IMR-90 (cell line): ENCODE measurements at regions not wholly inside any gene's neighbourhood (a gene's known extent, or its start where the extent isn't known, plus 50 kb on each side); places are given as distances from the start of the nearest gene placed in this dataset.

Experiments used
- ATAC-seq: fragments of 200-7000 bp; cut with Tn5 transposase; 2 replicates; pipeline ENCODE4 v1.9.1; 2020; ENCODE audit warnings: low read depth, mild to moderate bottlenecking, moderate library complexity
- BruUV-seq: library from RNA; stranded (reverse); fragments of 400-500 nt; replicated peaks from 2 replicates; lab custom pipeline; 2021; lab: Mats Ljungman, UMichigan
- CTCF ChIA-PET: fragments of 300-600 bp; formaldehyde crosslinking; extraction: SDS; loops from one replicate; lab custom pipeline; 2021; ENCODE audit warnings: antibody characterized with exemption; lab: Yijun Ruan, JAX
- POLR2A ChIA-PET: fragments of 300-600 bp; sonication (Branson Sonifier 250); formaldehyde crosslinking; loops from one replicate; lab custom pipeline; 2022; ENCODE audit warnings: antibody characterized with exemption; ENCODE audit not compliant: unreplicated experiment; lab: Charles Lee
- DNase-seq: peaks from one replicate; pipeline ENCODE4 v3.0.0; 2013
- H2AFZ ChIP-seq: replicated peaks from 2 replicates; pipeline ENCODE3; 2013; ENCODE audit warnings: low read length, mild to moderate bottlenecking; ENCODE audit not compliant: poor library complexity
- H2AK5ac ChIP-seq: 2 replicates; pipeline ENCODE4 v1.6.1; 2013; ENCODE audit warnings: low read depth, low read length, inconsistent platforms
- H2AK9ac ChIP-seq: replicated peaks from 2 replicates; pipeline ENCODE3; 2013; ENCODE audit warnings: mild to moderate bottlenecking, low read depth, low read length, moderate library complexity; ENCODE audit not compliant: poor library complexity
- H2BK120ac ChIP-seq: 2 replicates; pipeline ENCODE4 v1.6.1; 2013; ENCODE audit warnings: low read depth, low read length, inconsistent platforms
- H2BK15ac ChIP-seq: 3 replicates; pipeline ENCODE4 v1.6.1; 2013; ENCODE audit warnings: low read depth, low read length, inconsistent platforms
- H2BK20ac ChIP-seq: 2 replicates; pipeline ENCODE4 v1.6.1; 2013; ENCODE audit warnings: low read depth, mild to moderate bottlenecking, inconsistent platforms, low read length, moderate library complexity
- H2BK5ac ChIP-seq: 2 replicates; pipeline ENCODE4 v1.6.1; 2013; ENCODE audit warnings: mild to moderate bottlenecking, low read depth, low read length, inconsistent platforms; ENCODE audit not compliant: poor library complexity, severe bottlenecking
- H3K14ac ChIP-seq: replicated peaks from 2 replicates; pipeline ENCODE4 v1.6.1; 2013; ENCODE audit warnings: low read depth, low read length, inconsistent platforms
- H3K18ac ChIP-seq: 2 replicates; pipeline ENCODE4 v1.6.1; 2013; ENCODE audit warnings: low read depth, low read length, control low read depth
- H3K23ac ChIP-seq: 2 replicates; pipeline ENCODE4 v1.6.1; 2013; ENCODE audit warnings: low read depth, low read length, inconsistent platforms
- H3K27ac ChIP-seq: 2 replicates; pipeline ENCODE4 v1.5.1; 2013; ENCODE audit warnings: mild to moderate bottlenecking, control low read depth, low read length; ENCODE audit not compliant: insufficient read depth
- H3K27me3 ChIP-seq: 2 replicates; pipeline ENCODE4 v1.6.1; 2013; ENCODE audit warnings: low read length; ENCODE audit not compliant: control insufficient read depth, insufficient read depth
- H3K36me3 ChIP-seq: 2 replicates; pipeline ENCODE4 v1.6.1; 2013; ENCODE audit warnings: low read length, mixed read lengths; ENCODE audit not compliant: control insufficient read depth, insufficient read depth
- H3K4ac ChIP-seq: 2 replicates; pipeline ENCODE4 v1.6.1; 2013; ENCODE audit warnings: low read depth, low read length, inconsistent platforms
- H3K4me1 ChIP-seq: 2 replicates; pipeline ENCODE4 v1.6.1; 2013; ENCODE audit warnings: low read length, mixed read lengths; ENCODE audit not compliant: control insufficient read depth, insufficient read depth
- H3K4me2 ChIP-seq: 2 replicates; pipeline ENCODE4 v1.6.1; 2013; ENCODE audit warnings: low read depth, mild to moderate bottlenecking, control low read depth, low read length, moderate library complexity
- H3K4me3 ChIP-seq: 2 replicates; pipeline ENCODE4 v1.5.1; 2013; ENCODE audit warnings: low read depth, mild to moderate bottlenecking, control low read depth, low read length, moderate library complexity; ENCODE audit not compliant: insufficient read depth
- H3K56ac ChIP-seq: 2 replicates; pipeline ENCODE4 v1.6.1; 2013; ENCODE audit warnings: low read length, inconsistent platforms; ENCODE audit not compliant: insufficient read depth; ENCODE audit errors: extremely low read depth
- H3K79me1 ChIP-seq, 2 experiments: 2 replicates each; pipeline ENCODE4 v1.6.1; 2013; ENCODE audit warnings: low read length in 2 of 2, inconsistent platforms in 1 of 2, low read depth in 1 of 2
- H3K9ac ChIP-seq: 2 replicates; pipeline ENCODE4 v1.6.1; 2013; ENCODE audit warnings: low read depth, low read length, control low read depth
- H3K9me1 ChIP-seq: 2 replicates; pipeline ENCODE4 v1.6.1; 2013; ENCODE audit warnings: low read length, inconsistent platforms; ENCODE audit not compliant: insufficient read depth
- H3K9me3 ChIP-seq: 2 replicates; pipeline ENCODE4 v1.6.1; 2013; ENCODE audit warnings: low read length; ENCODE audit not compliant: control insufficient read depth, insufficient read depth
- H4K20me1 ChIP-seq: 2 replicates; pipeline ENCODE4 v1.6.1; 2013; ENCODE audit warnings: low read length, inconsistent platforms; ENCODE audit not compliant: insufficient read depth
- H4K5ac ChIP-seq: 2 replicates; pipeline ENCODE4 v1.6.1; 2013; ENCODE audit warnings: mild to moderate bottlenecking, low read depth, low read length, control low read depth
- H4K8ac ChIP-seq, 2 experiments: 2 replicates each; pipeline ENCODE4 v1.6.1; 2013; ENCODE audit warnings: low read depth in 2 of 2, low read length in 2 of 2, control low read depth in 1 of 2, inconsistent platforms in 1 of 2
- H4K91ac ChIP-seq: 2 replicates; pipeline ENCODE4 v1.6.1; 2013; ENCODE audit warnings: low read depth, low read length, inconsistent platforms; ENCODE audit not compliant: insufficient read depth
- BHLHE40 ChIP-seq: fragments of 150-350 bp; IDR thresholded peaks from 2 replicates; pipeline ENCODE4 v1.6.1; 2016; ENCODE audit warnings: mild to moderate bottlenecking, low read depth, low read length
- CEBPB ChIP-seq: IDR thresholded peaks from 2 replicates; pipeline ENCODE4 v1.6.1; 2012; ENCODE audit warnings: low read depth, low read length, improper control_type of control experiment
- CHD1 ChIP-seq: IDR thresholded peaks from 2 replicates; pipeline ENCODE4 v1.6.1; 2012; ENCODE audit warnings: low read depth, low read length, improper control_type of control experiment
- FOS ChIP-seq: fragments of 150-350 bp; IDR thresholded peaks from 2 replicates; pipeline ENCODE4 v1.6.1; 2016; ENCODE audit warnings: low read depth, low read length
- MAFK ChIP-seq: IDR thresholded peaks from 2 replicates; pipeline ENCODE4 v1.6.1; 2012; ENCODE audit warnings: low read depth, low read length, improper control_type of control experiment
- MAZ ChIP-seq: IDR thresholded peaks from 2 replicates; pipeline ENCODE4 v1.6.1; 2012; ENCODE audit warnings: low read depth, mild to moderate bottlenecking, low read length, improper control_type of control experiment, moderate library complexity, borderline replicate concordance
- MXI1 ChIP-seq: IDR thresholded peaks from 2 replicates; pipeline ENCODE4 v1.6.1; 2012; ENCODE audit warnings: low read depth, mild to moderate bottlenecking, low read length, moderate library complexity, borderline replicate concordance
- NFE2L2 ChIP-seq: fragments of 150-350 bp; IDR thresholded peaks from 2 replicates; pipeline ENCODE4 v1.6.1; 2016; ENCODE audit warnings: low read depth, mild to moderate bottlenecking, low read length
- POLR2A ChIP-seq: IDR thresholded peaks from 2 replicates; pipeline ENCODE4 v1.6.1; 2012; ENCODE audit warnings: mild to moderate bottlenecking, low read depth, low read length
- RAD21 ChIP-seq: IDR thresholded peaks from 2 replicates; pipeline ENCODE4 v1.6.1; 2012; ENCODE audit warnings: low read length, improper control_type of control experiment
- RCOR1 ChIP-seq: IDR thresholded peaks from 2 replicates; pipeline ENCODE4 v1.6.1; 2012; ENCODE audit warnings: mild to moderate bottlenecking, low read length, improper control_type of control experiment; ENCODE audit not compliant: insufficient replicate concordance
- RFX5 ChIP-seq: IDR thresholded peaks from 2 replicates; pipeline ENCODE4 v1.8.0; 2012; ENCODE audit warnings: low read depth, mild to moderate bottlenecking, low read length, moderate library complexity
- SMC3 ChIP-seq: fragments of 150-350 bp; IDR thresholded peaks from 2 replicates; pipeline ENCODE4 v1.6.1; 2016; ENCODE audit warnings: low read depth, mild to moderate bottlenecking, antibody characterized with exemption, low read length, moderate library complexity
- USF2 ChIP-seq: fragments of 150-350 bp; IDR thresholded peaks from 2 replicates; pipeline ENCODE4 v1.6.1; 2017; ENCODE audit warnings: mild to moderate bottlenecking, antibody characterized with exemption, low read length, low read depth
- WGBS, 2 experiments: methylation state at CpG; one replicate each; pipeline versions ENCODE4 v1.1.5 to v1.1.7; 2013; ENCODE audit warnings: missing lambda C conversion rate in 2 of 2; ENCODE audit not compliant: insufficient read length in 1 of 2; ENCODE audit errors: extremely low coverage in 2 of 2; 5-methylcytosine and 5-hydroxymethylcytosine counted together
- dilution Hi-C: fragments of 300-500 bp; cut with HindIII; formaldehyde crosslinking; loops from one replicate; pipeline ENCODE4 v1.14.3; 2018; ENCODE audit warnings: low sequenced_read_pairs; ENCODE audit not compliant: unreplicated experiment
- in situ Hi-C: fragments of 300-500 bp; cut with MboI; formaldehyde crosslinking; loops from 3 replicates; pipeline ENCODE4 v1.14.3; 2019; ENCODE audit warnings: low sequenced_read_pairs, inconsistent platforms, mixed read lengths
- intact Hi-C: fragments of 100-400 bp; cut with micrococcal nuclease; formaldehyde crosslinking; loops from 2 replicates; pipeline ENCODE4 v1.10.0; 2022
- TF ChIP-seq, protein P1 (sequence below): fragments of 150-350 bp; IDR thresholded peaks from 2 replicates; pipeline ENCODE4 v1.6.1; 2016; ENCODE audit warnings: low read depth, mild to moderate bottlenecking, low read length, moderate library complexity, borderline replicate concordance
- TF ChIP-seq, protein P2 (sequence below): conservative IDR thresholded peaks from 2 replicates; pipeline ENCODE4 v1.5.1; 2012; ENCODE audit warnings: mild to moderate bottlenecking, low read depth, low read length, improper control_type of control experiment

DNA sequence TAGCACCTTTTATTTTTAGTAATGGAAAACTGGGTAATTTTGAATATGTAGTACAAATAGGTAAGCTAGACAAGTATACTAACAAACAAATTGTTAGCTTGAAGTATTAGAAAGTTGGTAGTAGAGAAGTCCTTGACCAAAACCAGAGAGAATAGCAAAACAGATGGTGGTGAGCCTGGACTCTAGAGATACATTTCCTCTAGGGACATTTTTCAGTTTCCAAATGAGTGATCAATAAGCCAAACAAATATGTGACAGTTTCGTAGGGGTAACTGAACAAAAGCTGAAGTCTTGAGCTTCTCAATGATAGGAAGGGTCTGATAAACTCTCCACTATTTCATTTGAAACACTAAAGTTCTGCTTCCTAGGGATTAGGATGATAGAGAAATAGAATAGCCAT is 692.0 kb upstream of the FAM98A start:
- Histone ChIP-seq H2BK5ac (no peak overlapping the region), H3K23ac (no peak overlapping the region), H3K27me3 (no peaks in the 10 kb centered on the region), H3K14ac (no peak overlapping the region), H2BK120ac (no peak overlapping the region), H3K18ac (no peak overlapping the region), H3K4me1 (no peaks in the 10 kb centered on the region), H3K56ac (no peak overlapping the region), H3K36me3 (no peaks in the 10 kb centered on the region), H2AK9ac (no peak overlapping the region), H4K20me1 (no peaks in the 10 kb centered on the region), H3K79me1 (no peaks in the 10 kb centered on the region), H3K27ac (no peak overlapping the region), H4K8ac (no peak overlapping the region), H2AFZ (no peak overlapping the region), H3K4me2 (no peak overlapping the region), H3K4me3 (no peak overlapping the region), H3K9me3 (peaks cover 5% of the 10 kb centered on the region; the same call in 1 of the 2 replicates), H4K5ac (no peak overlapping the region), H2BK15ac (no peak overlapping the region), H4K91ac (no peak overlapping the region), H2BK20ac (no peak overlapping the region), H3K9ac (no peak overlapping the region), H2AK5ac (no peak overlapping the region), H3K9me1 (no peaks in the 10 kb centered on the region), H3K4ac (no peak overlapping the region)
- BruUV-seq: no TSS peak
- intact Hi-C loops: no loop called here
- TF ChIP-seq, protein P1, sequence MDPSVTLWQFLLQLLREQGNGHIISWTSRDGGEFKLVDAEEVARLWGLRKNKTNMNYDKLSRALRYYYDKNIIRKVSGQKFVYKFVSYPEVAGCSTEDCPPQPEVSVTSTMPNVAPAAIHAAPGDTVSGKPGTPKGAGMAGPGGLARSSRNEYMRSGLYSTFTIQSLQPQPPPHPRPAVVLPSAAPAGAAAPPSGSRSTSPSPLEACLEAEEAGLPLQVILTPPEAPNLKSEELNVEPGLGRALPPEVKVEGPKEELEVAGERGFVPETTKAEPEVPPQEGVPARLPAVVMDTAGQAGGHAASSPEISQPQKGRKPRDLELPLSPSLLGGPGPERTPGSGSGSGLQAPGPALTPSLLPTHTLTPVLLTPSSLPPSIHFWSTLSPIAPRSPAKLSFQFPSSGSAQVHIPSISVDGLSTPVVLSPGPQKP: no peak
- no peak for TF ChIP-seq MAZ
- TF ChIP-seq CEBPB: no peak
- TF ChIP-seq BHLHE40: no peak
- no peak for TF ChIP-seq FOS
- TF ChIP-seq RCOR1: no peak
- no peak for TF ChIP-seq USF2
- no peak for TF ChIP-seq NFE2L2
- TF ChIP-seq MXI1: no peak
- no peak for TF ChIP-seq POLR2A
- TF ChIP-seq SMC3: no peak
- no peak for TF ChIP-seq RAD21
- TF ChIP-seq MAFK: no peak
- no peak for TF ChIP-seq CHD1
- no peak for TF ChIP-seq RFX5
- TF ChIP-seq, protein P2, sequence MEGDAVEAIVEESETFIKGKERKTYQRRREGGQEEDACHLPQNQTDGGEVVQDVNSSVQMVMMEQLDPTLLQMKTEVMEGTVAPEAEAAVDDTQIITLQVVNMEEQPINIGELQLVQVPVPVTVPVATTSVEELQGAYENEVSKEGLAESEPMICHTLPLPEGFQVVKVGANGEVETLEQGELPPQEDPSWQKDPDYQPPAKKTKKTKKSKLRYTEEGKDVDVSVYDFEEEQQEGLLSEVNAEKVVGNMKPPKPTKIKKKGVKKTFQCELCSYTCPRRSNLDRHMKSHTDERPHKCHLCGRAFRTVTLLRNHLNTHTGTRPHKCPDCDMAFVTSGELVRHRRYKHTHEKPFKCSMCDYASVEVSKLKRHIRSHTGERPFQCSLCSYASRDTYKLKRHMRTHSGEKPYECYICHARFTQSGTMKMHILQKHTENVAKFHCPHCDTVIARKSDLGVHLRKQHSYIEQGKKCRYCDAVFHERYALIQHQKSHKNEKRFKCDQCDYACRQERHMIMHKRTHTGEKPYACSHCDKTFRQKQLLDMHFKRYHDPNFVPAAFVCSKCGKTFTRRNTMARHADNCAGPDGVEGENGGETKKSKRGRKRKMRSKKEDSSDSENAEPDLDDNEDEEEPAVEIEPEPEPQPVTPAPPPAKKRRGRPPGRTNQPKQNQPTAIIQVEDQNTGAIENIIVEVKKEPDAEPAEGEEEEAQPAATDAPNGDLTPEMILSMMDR: no peak
- ATAC-seq (no peak), DNase-seq (no peak)
- ChIA-PET POLR2A (no interaction called here), CTCF (no interaction called here)
- no CpG with 5 or more reads among the region's 1 CpG for WGBS, 2 experiments
- in situ Hi-C loops: no loop called here
- dilution Hi-C loops: no loop called here
